GM23338 (cell line): ENCODE measurements at regions not wholly inside any gene's neighbourhood (a gene's known extent, or its start where the extent isn't known, plus 50 kb on each side); places are given as distances from the start of the nearest gene placed in this dataset.

Experiments
- CREB1 ChIP-seq: fragments of 250-450 bp; sonication (Bioruptor Pico); IDR thresholded peaks from 2 replicates; pipeline ENCODE4 v1.5.0; 2020; ENCODE audit warnings: low read depth, mild to moderate bottlenecking, moderate library complexity
- CTCF ChIP-seq, 2 experiments: fragments of 200-600 bp in 1 of 2; sonication (generic) in 1 of 2; conservative IDR thresholded peaks; 2 replicates each; pipeline versions ENCODE4 v1.5.1 to v1.6.1; 2016 to 2017; ENCODE audit warnings: antibody characterized with exemption in 2 of 2, low read depth in 2 of 2, mild to moderate bottlenecking in 2 of 2, moderate library complexity in 1 of 2
- EZH2 ChIP-seq: fragments of 200-600 bp; sonication (generic); IDR thresholded peaks from one replicate; pipeline ENCODE4 v1.8.0; 2017; ENCODE audit warnings: antibody characterized with exemption, mild to moderate bottlenecking, low read depth; ENCODE audit not compliant: unreplicated experiment
- EZH2phosphoT487 ChIP-seq: fragments of 200-600 bp; sonication (generic); IDR thresholded peaks from one replicate; pipeline ENCODE4 v1.8.1; 2018; ENCODE audit warnings: antibody characterized with exemption; ENCODE audit not compliant: unreplicated experiment
- JUNB ChIP-seq: IDR thresholded peaks from one replicate; pipeline ENCODE4 v1.6.1; 2016; ENCODE audit warnings: antibody characterized with exemption; ENCODE audit not compliant: unreplicated experiment
- NANOG ChIP-seq: IDR thresholded peaks from 2 replicates; pipeline ENCODE4 v1.6.1; 2016; ENCODE audit warnings: antibody characterized with exemption, borderline replicate concordance
- POLR2AphosphoS5 ChIP-seq: IDR thresholded peaks from 2 replicates; pipeline ENCODE4 v1.6.1; 2016; ENCODE audit warnings: antibody characterized with exemption, low read depth
- REST ChIP-seq: IDR thresholded peaks from one replicate; pipeline ENCODE4 v1.6.1; 2018; ENCODE audit warnings: antibody characterized with exemption; ENCODE audit not compliant: unreplicated experiment

DNA sequence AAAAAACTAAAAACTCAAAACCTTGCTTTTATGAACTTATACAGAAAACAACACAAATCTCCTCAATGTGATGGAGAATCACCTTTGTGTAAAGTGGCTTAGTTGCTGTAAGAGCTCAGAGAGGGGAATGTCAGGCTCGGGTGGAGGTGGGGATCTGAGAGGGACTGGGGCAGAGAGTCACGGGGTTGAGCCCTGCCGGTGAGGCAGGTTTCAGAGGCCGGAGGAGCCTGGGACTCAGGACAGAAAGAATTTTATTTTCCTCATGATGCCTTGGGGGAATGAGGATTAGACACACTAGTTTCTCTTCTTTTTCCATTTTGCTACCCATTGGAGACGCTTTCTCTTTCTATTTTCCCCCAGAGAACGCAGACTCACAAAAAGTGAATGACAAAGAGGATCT is 252.3 kb upstream of the FOXQ1 start:
- no peak for TF ChIP-seq EZH2phosphoT487
- no peak for TF ChIP-seq CREB1
- no peak for TF ChIP-seq POLR2AphosphoS5
- TF ChIP-seq JUNB = no peak
- no peak for TF ChIP-seq REST
- TF ChIP-seq CTCF (conservative IDR thresholded peaks at IDR 0.05; ENCODE audit: low read depth in 2 of 2) = no peak
- TF ChIP-seq EZH2 = no peak
- no peak for TF ChIP-seq NANOG
